NCI-H82 (cell line): ENCODE measurements at regions not wholly inside any gene's neighbourhood (a gene's known extent, or its start where the extent isn't known, plus 50 kb on each side); places are given as distances from the start of the nearest gene placed in this dataset.
"Not testable (repeated sequence)": the region's sequence is repeated elsewhere in the genome, so short reads cannot be mapped to it uniquely, and the experiment has no call there.

Experiments used
- DNase-seq: peaks from one replicate; lab custom pipeline; 2025; lab: John Stamatoyannopoulos, UW

- DNase-seq = no peak
These were observed 59.7 kb upstream of the RBFOX2 start for GRCh38 chr22:36088292-36088691.

- no peak for DNase-seq
These were observed 59.2 kb upstream of the RBFOX2 start for GRCh38 chr22:36087784-36088183.

GRCh38 chr22:36086629-36087254 lies 58.1 kb upstream of the RBFOX2 start:
- DNase-seq = no peak

GRCh38 chr22:36086170-36086490 lies 57.5 kb upstream of the RBFOX2 start:
- peak; percentile 3 for DNase-seq

GRCh38 chr22:36085476-36086169 lies 57.0 kb upstream of the RBFOX2 start:
- no peak for DNase-seq

- DNase-seq = no peak
These were observed 56.1 kb upstream of the RBFOX2 start for GRCh38 chr22:36084717-36085116.

- DNase-seq = no peak
These were observed 54.4 kb upstream of the RBFOX2 start for GRCh38 chr22:36083056-36083455.

- DNase-seq = no peak
These were observed 52.4 kb upstream of the RBFOX2 start for GRCh38 chr22:36081023-36081431.

GRCh38 chr22:36080281-36080680 lies 51.7 kb upstream of the RBFOX2 start:
- not testable (repeated sequence) for DNase-seq

- no peak for DNase-seq
These were observed 50.4 kb upstream of the RBFOX2 start for GRCh38 chr22:36079041-36079440.
